Testis (tissue), 2 donors: ENCODE measurements at regions not wholly inside any gene's neighbourhood (a gene's known extent, or its start where the extent isn't known, plus 50 kb on each side); places are given as distances from the start of the nearest gene placed in this dataset.

Source experiments
- POLR2A ChIP-seq: fragments of 450-650 bp; IDR thresholded peaks from one replicate; pipeline ENCODE4 v1.6.1; 2017; ENCODE audit warnings: antibody characterized with exemption, mild to moderate bottlenecking, moderate library complexity
- TF ChIP-seq, protein P1 (sequence below), 3 experiments: fragments of 450-650 bp in 2 of 3; fragments of 200-600 bp in 1 of 3; sonication (generic) in 1 of 3; IDR thresholded peaks; one replicate each; pipeline ENCODE4 v1.5.1; 2016 to 2019; ENCODE audit warnings: antibody characterized with exemption in 3 of 3, mild to moderate bottlenecking in 2 of 3, moderate library complexity in 1 of 3

- TF ChIP-seq, protein P1, sequence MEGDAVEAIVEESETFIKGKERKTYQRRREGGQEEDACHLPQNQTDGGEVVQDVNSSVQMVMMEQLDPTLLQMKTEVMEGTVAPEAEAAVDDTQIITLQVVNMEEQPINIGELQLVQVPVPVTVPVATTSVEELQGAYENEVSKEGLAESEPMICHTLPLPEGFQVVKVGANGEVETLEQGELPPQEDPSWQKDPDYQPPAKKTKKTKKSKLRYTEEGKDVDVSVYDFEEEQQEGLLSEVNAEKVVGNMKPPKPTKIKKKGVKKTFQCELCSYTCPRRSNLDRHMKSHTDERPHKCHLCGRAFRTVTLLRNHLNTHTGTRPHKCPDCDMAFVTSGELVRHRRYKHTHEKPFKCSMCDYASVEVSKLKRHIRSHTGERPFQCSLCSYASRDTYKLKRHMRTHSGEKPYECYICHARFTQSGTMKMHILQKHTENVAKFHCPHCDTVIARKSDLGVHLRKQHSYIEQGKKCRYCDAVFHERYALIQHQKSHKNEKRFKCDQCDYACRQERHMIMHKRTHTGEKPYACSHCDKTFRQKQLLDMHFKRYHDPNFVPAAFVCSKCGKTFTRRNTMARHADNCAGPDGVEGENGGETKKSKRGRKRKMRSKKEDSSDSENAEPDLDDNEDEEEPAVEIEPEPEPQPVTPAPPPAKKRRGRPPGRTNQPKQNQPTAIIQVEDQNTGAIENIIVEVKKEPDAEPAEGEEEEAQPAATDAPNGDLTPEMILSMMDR (IDR thresholded peaks at IDR 0.05), result no peak
- TF ChIP-seq POLR2A, result no peak
Observed at GRCh38 chr22:47929073-47929472, 1166.6 kb downstream of the TBC1D22A start.
